SK-N-MC (cell line): ENCODE measurements at regions not wholly inside any gene's neighbourhood (a gene's known extent, or its start where the extent isn't known, plus 50 kb on each side); places are given as distances from the start of the nearest gene placed in this dataset.

Source experiments
- DNase-seq: peaks from one replicate; pipeline ENCODE4 v3.0.0-alpha.2; 2011; ENCODE audit warnings: low read depth, low spot score
- H3K27ac ChIP-seq: fragments of 200-600 bp; sonication (generic); 2 replicates; pipeline ENCODE4 v1.5.1; 2016; ENCODE audit warnings: mixed run types
- H3K36me3 ChIP-seq: fragments of 200-600 bp; sonication (generic); 2 replicates; pipeline ENCODE4 v1.6.1; 2017; ENCODE audit warnings: antibody characterized with exemption, low read length, mixed read lengths; ENCODE audit not compliant: insufficient read depth
- H3K4me3 ChIP-seq: fragments of 200-600 bp; sonication (generic); 2 replicates; pipeline ENCODE4 v1.5.1; 2016
- H3K9ac ChIP-seq: fragments of 200-600 bp; sonication (generic); 2 replicates; pipeline ENCODE4 v1.8.0; 2017; ENCODE audit warnings: mixed run types, mixed read lengths; ENCODE audit not compliant: insufficient read length
- H3K9me3 ChIP-seq: fragments of 200-600 bp; sonication (generic); 2 replicates; pipeline ENCODE4 v1.6.1; 2017; ENCODE audit warnings: low read depth, mild to moderate bottlenecking, antibody characterized with exemption, low read length, moderate library complexity, mixed read lengths
- EZH2 ChIP-seq: fragments of 200-600 bp; sonication (generic); IDR thresholded peaks from one replicate; pipeline ENCODE4 v1.6.1; 2017; ENCODE audit warnings: antibody characterized with exemption
- FOXP2 ChIP-seq: optimal IDR thresholded peaks from 2 replicates; pipeline ENCODE3; 2011; ENCODE audit warnings: mild to moderate bottlenecking, moderate library complexity; ENCODE audit not compliant: insufficient read depth; ENCODE audit errors: extremely low read length, control extremely low read depth
- POLR2AphosphoS5 ChIP-seq: IDR thresholded peaks from 2 replicates; pipeline ENCODE4 v1.6.1; 2012; ENCODE audit warnings: mild to moderate bottlenecking, low read depth, low read length, borderline replicate concordance

- TF ChIP-seq POLR2AphosphoS5 (no peak), FOXP2 (no peak), EZH2 (no peak)
- Histone ChIP-seq H3K36me3 (no peaks in the 10 kb centered on the region), H3K9me3 (no peaks in the 10 kb centered on the region), H3K9ac (no peak overlapping the region), H3K4me3 (no peak overlapping the region), H3K27ac (no peak overlapping the region)
- DNase-seq: no peak
These were observed 474.1 kb upstream of the AKR1E2 start for GRCh38 chr10:4351723-4352413.

- Histone ChIP-seq H3K9ac (no peak overlapping the region), H3K36me3 (no peaks in the 10 kb centered on the region), H3K9me3 (no peaks in the 10 kb centered on the region), H3K27ac (no peak overlapping the region), H3K4me3 (no peak overlapping the region)
- DNase-seq: no peak
- no peak for TF ChIP-seq FOXP2
- TF ChIP-seq EZH2: no peak
- TF ChIP-seq POLR2AphosphoS5: no peak
These were observed 478.6 kb upstream of the AKR1E2 start for GRCh38 chr10:4347397-4347796.

GRCh38 chr10:4345877-4346646, 479.9 kb upstream of the AKR1E2 start:
- no peak overlapping the region for H3K9ac ChIP-seq
- no peak for DNase-seq
- H3K9me3 ChIP-seq: no peaks in the 10 kb centered on the region
- no peaks in the 10 kb centered on the region for H3K36me3 ChIP-seq
- no peak overlapping the region for H3K4me3 ChIP-seq
- no peak for TF ChIP-seq FOXP2
- no peak for TF ChIP-seq EZH2
- no peak for TF ChIP-seq POLR2AphosphoS5
- no peak overlapping the region for H3K27ac ChIP-seq

GRCh38 chr10:4344492-4344994, 481.5 kb upstream of the AKR1E2 start:
- TF ChIP-seq EZH2 (no peak), FOXP2 (peak; percentile 75)
- H3K27ac ChIP-seq: peak overlapping the region; percentile 99
- peak; percentile 97 for DNase-seq
- H3K9me3 ChIP-seq: no peaks in the 10 kb centered on the region
- H3K4me3 ChIP-seq: peak overlapping the region; percentile 75
- no peaks in the 10 kb centered on the region for H3K36me3 ChIP-seq
- peak overlapping the region; percentile 71 for H3K9ac ChIP-seq

GRCh38 chr10:4343873-4344272, 482.1 kb upstream of the AKR1E2 start:
- TF ChIP-seq POLR2AphosphoS5 (no peak; the same call in 1 of the 2 replicates), FOXP2 (no peak), EZH2 (no peak)
- peak overlapping the region; percentile 75 for H3K4me3 ChIP-seq
- DNase-seq: peak; percentile 82
- no peaks in the 10 kb centered on the region for H3K9me3 ChIP-seq
- H3K27ac ChIP-seq: peak overlapping the region; percentile 99
- no peaks in the 10 kb centered on the region for H3K36me3 ChIP-seq
- H3K9ac ChIP-seq: peak overlapping the region; percentile 71

GRCh38 chr10:4343091-4343490, 482.9 kb upstream of the AKR1E2 start:
- H3K4me3 ChIP-seq: peak overlapping the region; percentile 75
- H3K9ac ChIP-seq: peak overlapping the region; percentile 41
- no peaks in the 10 kb centered on the region for H3K36me3 ChIP-seq
- TF ChIP-seq FOXP2 (no peak), EZH2 (no peak), POLR2AphosphoS5 (no peak)
- H3K9me3 ChIP-seq: no peaks in the 10 kb centered on the region
- DNase-seq: peak; percentile 60
- peak overlapping the region; percentile 99 for H3K27ac ChIP-seq

- H3K36me3 ChIP-seq: no peaks in the 10 kb centered on the region
- H3K4me3 ChIP-seq: no peak overlapping the region
- TF ChIP-seq POLR2AphosphoS5: no peak
- no peak for TF ChIP-seq FOXP2
- no peak for TF ChIP-seq EZH2
- H3K9ac ChIP-seq: no peak overlapping the region
- no peaks in the 10 kb centered on the region for H3K9me3 ChIP-seq
- no peak overlapping the region for H3K27ac ChIP-seq
- no peak for DNase-seq
These were observed 487.2 kb upstream of the AKR1E2 start for GRCh38 chr10:4338768-4339167.

- Histone ChIP-seq H3K36me3 (no peaks in the 10 kb centered on the region), H3K27ac (no peak overlapping the region), H3K4me3 (no peak overlapping the region), H3K9ac (no peak overlapping the region), H3K9me3 (no peaks in the 10 kb centered on the region)
- no peak for DNase-seq
- TF ChIP-seq FOXP2 (no peak), POLR2AphosphoS5 (no peak), EZH2 (no peak)
These were observed 488.4 kb upstream of the AKR1E2 start for GRCh38 chr10:4337563-4337962.
